ENCODE measurements at regions not wholly inside any gene's neighbourhood (a gene's known extent, or its start where the extent isn't known, plus 50 kb on each side); places are given as distances from the start of the nearest gene placed in this dataset.

DNA sequence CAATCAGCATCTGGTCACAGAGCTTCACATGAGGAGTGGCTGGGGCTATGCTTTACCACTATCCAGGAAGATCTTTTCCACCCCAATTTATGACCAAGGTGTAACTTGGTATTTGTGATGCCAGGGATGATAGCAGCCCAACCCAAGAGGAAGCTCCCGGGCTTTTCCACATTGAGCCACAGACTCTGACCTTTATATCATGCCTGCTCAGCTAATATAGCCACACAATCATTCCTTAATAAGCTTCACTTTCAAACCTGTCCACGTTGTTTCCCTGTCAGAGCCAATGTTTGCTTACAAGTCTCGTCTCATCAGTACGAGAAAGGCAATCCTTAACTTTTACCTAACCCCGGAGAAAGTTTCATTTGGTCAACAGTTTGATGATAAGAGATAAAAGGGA, 330.9 kb downstream of the SHQ1 start:
- no peak for DNase-seq (ENCODE audit: extremely low spot score)
- WGBS: 79% methylated on average over 5 of the region's 5 CpGs
- no peak overlapping the region for H3K4me3 ChIP-seq
- no peak for TF ChIP-seq EP300 (IDR thresholded peaks at IDR 0.05)
- TF ChIP-seq, protein P1, sequence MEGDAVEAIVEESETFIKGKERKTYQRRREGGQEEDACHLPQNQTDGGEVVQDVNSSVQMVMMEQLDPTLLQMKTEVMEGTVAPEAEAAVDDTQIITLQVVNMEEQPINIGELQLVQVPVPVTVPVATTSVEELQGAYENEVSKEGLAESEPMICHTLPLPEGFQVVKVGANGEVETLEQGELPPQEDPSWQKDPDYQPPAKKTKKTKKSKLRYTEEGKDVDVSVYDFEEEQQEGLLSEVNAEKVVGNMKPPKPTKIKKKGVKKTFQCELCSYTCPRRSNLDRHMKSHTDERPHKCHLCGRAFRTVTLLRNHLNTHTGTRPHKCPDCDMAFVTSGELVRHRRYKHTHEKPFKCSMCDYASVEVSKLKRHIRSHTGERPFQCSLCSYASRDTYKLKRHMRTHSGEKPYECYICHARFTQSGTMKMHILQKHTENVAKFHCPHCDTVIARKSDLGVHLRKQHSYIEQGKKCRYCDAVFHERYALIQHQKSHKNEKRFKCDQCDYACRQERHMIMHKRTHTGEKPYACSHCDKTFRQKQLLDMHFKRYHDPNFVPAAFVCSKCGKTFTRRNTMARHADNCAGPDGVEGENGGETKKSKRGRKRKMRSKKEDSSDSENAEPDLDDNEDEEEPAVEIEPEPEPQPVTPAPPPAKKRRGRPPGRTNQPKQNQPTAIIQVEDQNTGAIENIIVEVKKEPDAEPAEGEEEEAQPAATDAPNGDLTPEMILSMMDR (IDR thresholded peaks at IDR 0.05): no peak
- no peak overlapping the region for H3K27ac ChIP-seq (replicated peaks in 1 of 4)
- peaks cover 0 to 8% (median 2%) of the 10 kb centered on the region in 4 donors for H3K4me1 ChIP-seq
- H3K9me3 ChIP-seq: no peaks in the 10 kb centered on the region
- H3K36me3 ChIP-seq: no peaks in the 10 kb centered on the region
- H3K27me3 ChIP-seq: no peaks in the 10 kb centered on the region
- intact Hi-C loops (cut with DNase I): no loop called here

DNA sequence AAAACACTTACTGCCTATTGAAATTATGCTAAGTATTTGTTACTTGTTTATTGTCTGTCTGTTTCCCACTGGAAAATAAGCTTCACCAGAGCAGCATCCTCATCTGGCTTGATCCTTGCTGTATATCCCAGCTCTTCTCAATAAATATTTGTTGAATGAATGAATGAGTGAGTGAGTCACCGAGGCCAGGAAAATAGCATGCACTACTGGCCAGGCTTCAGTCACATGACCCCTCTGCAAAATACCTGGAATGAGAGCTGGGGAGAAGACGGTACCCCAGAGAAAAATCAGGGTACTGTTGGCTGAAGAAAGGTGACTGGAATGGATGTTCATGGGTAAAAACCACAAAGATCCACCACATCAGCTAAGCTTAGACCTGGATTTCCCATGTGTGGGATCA, 331.9 kb downstream of the SHQ1 start:
- no peak for DNase-seq (ENCODE audit: extremely low spot score)
- Histone ChIP-seq H3K4me3 (no peak overlapping the region), H3K36me3 (no peaks in the 10 kb centered on the region), H3K27me3 (no peaks in the 10 kb centered on the region), H3K4me1 (peaks cover 0 to 8% (median 2%) of the 10 kb centered on the region in 4 donors), H3K9me3 (no peaks in the 10 kb centered on the region), H3K27ac (replicated peaks in 1 of 4) (no peak overlapping the region)
- 92% methylated on average over 2 of the region's 2 CpGs for WGBS
- intact Hi-C loops (cut with DNase I): no loop called here
- TF ChIP-seq POLR2A (IDR thresholded peaks at IDR 0.05; ENCODE audit: low read depth) (no peak), POLR2AphosphoS5 (IDR thresholded peaks at IDR 0.05) (no peak), EP300 (IDR thresholded peaks at IDR 0.05) (no peak)
- TF ChIP-seq, protein P1 (IDR thresholded peaks at IDR 0.05): no peak

- no peaks in the 10 kb centered on the region for H3K36me3 ChIP-seq
- DNase-seq (ENCODE audit: extremely low spot score): no peak
- TF ChIP-seq POLR2A (IDR thresholded peaks at IDR 0.05; ENCODE audit: low read depth): no peak
- no peak for TF ChIP-seq POLR2AphosphoS5 (IDR thresholded peaks at IDR 0.05)
- TF ChIP-seq, protein P1 (IDR thresholded peaks at IDR 0.05): no peak
- no peak for TF ChIP-seq EP300 (IDR thresholded peaks at IDR 0.05)
- 84% methylated on average over 3 of the region's 3 CpGs for WGBS
- intact Hi-C loops (cut with DNase I): no loop called here
- peaks cover 0 to 8% (median 2%) of the 10 kb centered on the region in 4 donors for H3K4me1 ChIP-seq
- no peaks in the 10 kb centered on the region for H3K27me3 ChIP-seq
- H3K9me3 ChIP-seq: no peaks in the 10 kb centered on the region
- H3K27ac ChIP-seq (replicated peaks in 1 of 4): no peak overlapping the region
- no peak overlapping the region for H3K4me3 ChIP-seq
Observed at GRCh38 chr3:72515941-72516340, 332.3 kb downstream of the SHQ1 start.

- Histone ChIP-seq H3K4me3 (no peak overlapping the region), H3K9me3 (no peaks in the 10 kb centered on the region), H3K36me3 (no peaks in the 10 kb centered on the region), H3K27me3 (no peaks in the 10 kb centered on the region), H3K27ac (replicated peaks in 1 of 4) (no peak overlapping the region), H3K4me1 (peaks cover 0 to 8% (median 2%) of the 10 kb centered on the region in 4 donors)
- no peak for DNase-seq (ENCODE audit: extremely low spot score)
- 39% methylated on average over 3 of the region's 3 CpGs for WGBS
- intact Hi-C loops (cut with DNase I): no loop called here
- TF ChIP-seq POLR2A (IDR thresholded peaks at IDR 0.05; ENCODE audit: low read depth): no peak
- TF ChIP-seq EP300 (IDR thresholded peaks at IDR 0.05): no peak
- TF ChIP-seq, protein P1 (IDR thresholded peaks at IDR 0.05): no peak
- no peak for TF ChIP-seq POLR2AphosphoS5 (IDR thresholded peaks at IDR 0.05)
Observed at GRCh38 chr3:72515281-72515680, 333.0 kb downstream of the SHQ1 start.

DNA sequence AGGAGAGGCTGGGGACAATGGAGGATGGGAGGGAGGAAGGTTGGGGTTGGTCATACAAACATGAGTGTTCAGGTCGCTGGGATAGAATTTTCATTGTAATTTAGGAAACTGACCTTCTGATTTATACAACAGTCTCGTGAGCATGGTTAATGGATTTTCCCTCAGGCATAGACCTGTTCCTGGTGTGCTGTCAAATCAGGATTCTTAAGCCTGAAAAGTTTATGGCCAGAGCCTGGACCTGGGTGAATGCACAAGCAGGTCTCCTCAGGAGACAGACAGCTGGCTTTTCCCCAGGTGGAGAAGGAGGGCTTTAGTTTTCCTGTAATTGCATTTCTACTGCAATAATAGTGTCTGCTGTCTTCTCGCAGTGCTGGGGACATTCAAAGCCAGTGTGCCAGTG, 338.0 kb downstream of the SHQ1 start:
- Histone ChIP-seq H3K27ac (replicated peaks in 1 of 4) (no peak overlapping the region), H3K4me1 (peaks cover 0 to 4% (median 0%) of the 10 kb centered on the region in 4 donors), H3K36me3 (no peaks in the 10 kb centered on the region), H3K4me3 (no peak overlapping the region), H3K27me3 (no peaks in the 10 kb centered on the region), H3K9me3 (no peaks in the 10 kb centered on the region)
- 61% methylated on average over 3 of the region's 3 CpGs for WGBS
- TF ChIP-seq POLR2A (IDR thresholded peaks at IDR 0.05; ENCODE audit: low read depth) (no peak), EP300 (IDR thresholded peaks at IDR 0.05) (no peak), POLR2AphosphoS5 (IDR thresholded peaks at IDR 0.05) (no peak)
- TF ChIP-seq, protein P1 (IDR thresholded peaks at IDR 0.05): no peak
- intact Hi-C loops (cut with DNase I): no loop called here
- DNase-seq (ENCODE audit: extremely low spot score): no peak

Data from esophagus muscularis mucosa (tissue), 4 donors.